ENCODE measurements at regions not wholly inside any gene's neighbourhood (a gene's known extent, or its start where the extent isn't known, plus 50 kb on each side); places are given as distances from the start of the nearest gene placed in this dataset.

DNA sequence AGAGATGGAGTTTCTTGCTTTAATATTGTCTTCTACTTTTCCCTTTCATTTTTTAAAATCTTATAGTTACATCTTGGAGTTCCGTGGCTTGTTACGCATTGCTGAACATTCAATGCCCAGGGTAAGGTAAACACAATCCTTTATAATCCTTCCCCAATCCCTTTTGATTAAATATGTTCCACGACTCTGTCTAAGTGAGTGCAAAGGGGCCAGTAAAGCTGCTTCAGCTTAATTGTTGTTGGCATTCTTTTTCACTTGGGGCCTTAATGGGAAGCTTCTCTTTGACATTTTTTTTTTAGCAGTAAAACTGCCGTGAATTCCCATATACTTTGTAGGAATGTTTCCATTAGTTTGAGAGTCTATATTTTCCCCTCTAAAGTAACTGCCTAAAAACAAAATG, 1028.1 kb downstream of the C4orf33 start:
- POLR2A ChIA-PET: no interaction called here
- CTCF ChIA-PET: no interaction called here
- TF ChIP-seq CTBP1 (IDR thresholded peaks at IDR 0.05; ENCODE audit: borderline replicate concordance) (no peak), TARDBP (IDR thresholded peaks at IDR 0.05) (no peak), ZNF384 (IDR thresholded peaks at IDR 0.05) (no peak), FOXA1 (IDR thresholded peaks at IDR 0.05) (no peak), FOXM1 (IDR thresholded peaks at IDR 0.05; ENCODE audit: borderline replicate concordance) (no peak), L3MBTL2 (conservative IDR thresholded peaks at IDR 0.05) (no peak), FOXK2 (IDR thresholded peaks at IDR 0.05) (no peak), BHLHE40 (IDR thresholded peaks at IDR 0.05; ENCODE audit: borderline replicate concordance) (no peak), SP1 (IDR thresholded peaks at IDR 0.05) (no peak), LEF1 (IDR thresholded peaks at IDR 0.05; ENCODE audit: borderline replicate concordance) (no peak), NFRKB (IDR thresholded peaks at IDR 0.05) (no peak)
- TF ChIP-seq, protein P1, sequence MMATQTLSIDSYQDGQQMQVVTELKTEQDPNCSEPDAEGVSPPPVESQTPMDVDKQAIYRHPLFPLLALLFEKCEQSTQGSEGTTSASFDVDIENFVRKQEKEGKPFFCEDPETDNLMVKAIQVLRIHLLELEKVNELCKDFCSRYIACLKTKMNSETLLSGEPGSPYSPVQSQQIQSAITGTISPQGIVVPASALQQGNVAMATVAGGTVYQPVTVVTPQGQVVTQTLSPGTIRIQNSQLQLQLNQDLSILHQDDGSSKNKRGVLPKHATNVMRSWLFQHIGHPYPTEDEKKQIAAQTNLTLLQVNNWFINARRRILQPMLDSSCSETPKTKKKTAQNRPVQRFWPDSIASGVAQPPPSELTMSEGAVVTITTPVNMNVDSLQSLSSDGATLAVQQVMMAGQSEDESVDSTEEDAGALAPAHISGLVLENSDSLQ (IDR thresholded peaks at IDR 0.05): no peak
- no peak for DNase-seq (ENCODE audit: extremely low spot score)

DNA sequence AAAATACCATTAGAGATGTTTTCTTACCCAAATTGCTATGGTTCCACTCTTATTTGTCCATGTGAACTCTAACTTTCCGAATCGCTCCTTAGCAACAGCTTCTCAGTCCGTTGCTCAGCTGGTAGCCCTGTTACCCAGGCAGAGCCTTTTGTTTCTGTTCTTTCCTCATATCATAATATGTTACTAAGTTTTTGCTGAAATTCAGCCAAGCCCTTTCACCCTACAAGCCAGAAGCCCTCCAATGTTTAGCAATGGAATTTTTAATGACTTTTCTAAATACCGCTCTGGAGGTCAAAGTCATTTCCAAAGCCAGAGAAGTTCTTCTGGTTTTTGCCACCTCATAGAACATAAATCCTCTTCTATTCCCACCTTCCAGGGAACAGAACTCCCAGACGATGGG, 1029.5 kb downstream of the C4orf33 start:
- DNase-seq (ENCODE audit: extremely low spot score): no peak
- ChIA-PET POLR2A (no interaction called here), CTCF (interaction anchor here (0.7 kb wide), 1 partner anchor 1222 kb away, joined by 3 read pairs; no protein-coding TSS in a partner anchor)

DNA sequence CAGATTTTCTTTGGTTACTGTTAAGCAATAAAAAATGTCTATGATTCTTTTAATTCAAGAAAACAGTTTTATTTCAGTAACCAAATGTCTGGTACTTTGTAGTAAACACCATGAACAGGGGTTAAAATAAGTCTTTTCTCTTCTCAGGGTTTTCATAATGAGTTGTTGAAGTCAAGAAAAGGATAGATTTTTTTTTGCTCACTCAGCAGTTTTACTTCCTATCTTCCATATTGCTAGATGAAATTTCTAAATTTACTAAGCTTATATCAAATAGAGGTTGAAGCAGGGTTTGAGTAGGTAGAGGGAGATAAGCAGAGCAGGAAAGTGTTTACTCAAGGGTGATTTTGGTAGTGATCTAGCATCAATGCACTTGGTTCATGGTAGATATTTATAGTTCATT, 1031.3 kb downstream of the C4orf33 start:
- ChIA-PET CTCF (no interaction called here), POLR2A (no interaction called here)
- TF ChIP-seq ARNT (IDR thresholded peaks at IDR 0.05): no peak
- TF ChIP-seq L3MBTL2 (conservative IDR thresholded peaks at IDR 0.05): no peak
- no peak for TF ChIP-seq LEF1 (IDR thresholded peaks at IDR 0.05; ENCODE audit: borderline replicate concordance)
- no peak for TF ChIP-seq TARDBP (IDR thresholded peaks at IDR 0.05)
- no peak for TF ChIP-seq BHLHE40 (IDR thresholded peaks at IDR 0.05; ENCODE audit: borderline replicate concordance)
- TF ChIP-seq FOXA1 (IDR thresholded peaks at IDR 0.05): no peak
- no peak for TF ChIP-seq SUZ12 (IDR thresholded peaks at IDR 0.05)
- TF ChIP-seq FOXK2 (IDR thresholded peaks at IDR 0.05): no peak
- TF ChIP-seq HDGF (IDR thresholded peaks at IDR 0.05; ENCODE audit: borderline replicate concordance): no peak
- TF ChIP-seq ZNF384 (IDR thresholded peaks at IDR 0.05): no peak
- no peak for TF ChIP-seq NFRKB (IDR thresholded peaks at IDR 0.05)
- no peak for TF ChIP-seq FOXM1 (IDR thresholded peaks at IDR 0.05; ENCODE audit: borderline replicate concordance)
- TF ChIP-seq ELF4 (IDR thresholded peaks at IDR 0.05): no peak
- TF ChIP-seq, protein P1 (IDR thresholded peaks at IDR 0.05): no peak
- TF ChIP-seq CTBP1 (IDR thresholded peaks at IDR 0.05; ENCODE audit: borderline replicate concordance): no peak
- no peak for TF ChIP-seq SP1 (IDR thresholded peaks at IDR 0.05)
- DNase-seq (ENCODE audit: extremely low spot score): no peak

More for the DNA sequence above, 1029.5 kb downstream of the C4orf33 start:
- TF ChIP-seq SP1 (IDR thresholded peaks at IDR 0.05): no peak
- no peak for TF ChIP-seq ELF4 (IDR thresholded peaks at IDR 0.05)
- TF ChIP-seq FOXM1 (IDR thresholded peaks at IDR 0.05; ENCODE audit: borderline replicate concordance): no peak
- TF ChIP-seq, protein P1 (IDR thresholded peaks at IDR 0.05): no peak
- TF ChIP-seq FOXA1 (IDR thresholded peaks at IDR 0.05): no peak

DNA sequence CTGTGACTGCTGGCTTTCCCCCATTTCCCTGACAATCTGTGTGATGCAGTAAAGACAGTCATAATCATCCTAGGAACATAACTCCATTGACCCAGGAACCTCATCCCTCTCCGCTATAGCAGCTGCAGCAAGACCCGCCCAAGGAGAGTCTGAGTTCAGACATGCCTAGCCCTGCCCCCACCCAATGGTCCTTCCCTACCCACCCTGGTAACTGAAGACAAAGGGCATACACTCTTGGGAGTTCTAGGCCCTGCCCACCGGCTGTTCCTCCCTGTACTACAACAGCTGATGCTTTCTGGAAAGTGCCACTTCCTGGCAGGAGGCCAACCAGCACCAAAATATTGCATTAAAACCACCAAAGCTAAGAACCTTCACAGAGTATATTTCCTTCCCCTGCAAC, 1035.6 kb downstream of the C4orf33 start:
- POLR2A ChIA-PET: no interaction called here
- TF ChIP-seq CTBP1 (IDR thresholded peaks at IDR 0.05; ENCODE audit: borderline replicate concordance) (no peak), FOXM1 (IDR thresholded peaks at IDR 0.05; ENCODE audit: borderline replicate concordance) (no peak), ELF4 (IDR thresholded peaks at IDR 0.05) (no peak), ZNF384 (IDR thresholded peaks at IDR 0.05) (no peak), BHLHE40 (IDR thresholded peaks at IDR 0.05; ENCODE audit: borderline replicate concordance) (no peak), FOXA1 (IDR thresholded peaks at IDR 0.05) (no peak), LEF1 (IDR thresholded peaks at IDR 0.05; ENCODE audit: borderline replicate concordance) (no peak), TARDBP (IDR thresholded peaks at IDR 0.05) (no peak), FOXK2 (IDR thresholded peaks at IDR 0.05) (no peak), HDGF (IDR thresholded peaks at IDR 0.05; ENCODE audit: borderline replicate concordance) (no peak)
- TF ChIP-seq, protein P1 (IDR thresholded peaks at IDR 0.05): no peak
- DNase-seq (ENCODE audit: extremely low spot score): no peak

DNA sequence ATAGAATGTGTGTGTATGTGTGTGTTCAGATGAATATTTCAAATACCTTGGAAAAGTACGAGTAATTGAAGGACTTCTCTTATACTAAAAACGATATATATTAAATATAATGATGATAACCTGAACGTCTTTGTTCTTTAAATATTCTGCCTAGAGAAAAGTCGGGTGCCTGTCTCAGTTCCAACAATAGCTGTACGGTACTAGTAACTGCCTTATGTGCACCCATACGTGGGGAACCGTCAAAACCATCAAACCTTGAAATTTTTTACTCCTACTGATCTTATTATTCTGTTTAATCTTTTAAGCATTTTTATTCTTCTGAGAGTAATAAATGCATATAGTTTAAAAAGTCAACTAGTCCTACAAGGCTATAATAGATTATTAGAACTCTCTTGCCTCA, 1045.7 kb downstream of the C4orf33 start:
- CTCF ChIA-PET: no interaction called here
- POLR2A ChIA-PET: no interaction called here
- TF ChIP-seq ZNF384 (IDR thresholded peaks at IDR 0.05) (no peak), BHLHE40 (IDR thresholded peaks at IDR 0.05; ENCODE audit: borderline replicate concordance) (no peak), NFRKB (IDR thresholded peaks at IDR 0.05) (no peak), HDGF (IDR thresholded peaks at IDR 0.05; ENCODE audit: borderline replicate concordance) (no peak), SUZ12 (IDR thresholded peaks at IDR 0.05) (no peak), L3MBTL2 (conservative IDR thresholded peaks at IDR 0.05) (no peak), TARDBP (IDR thresholded peaks at IDR 0.05) (no peak), SP1 (IDR thresholded peaks at IDR 0.05) (no peak)
- no peak for DNase-seq (ENCODE audit: extremely low spot score)

More for the DNA sequence above, 1035.6 kb downstream of the C4orf33 start:
- CTCF ChIA-PET: no interaction called here

DNA sequence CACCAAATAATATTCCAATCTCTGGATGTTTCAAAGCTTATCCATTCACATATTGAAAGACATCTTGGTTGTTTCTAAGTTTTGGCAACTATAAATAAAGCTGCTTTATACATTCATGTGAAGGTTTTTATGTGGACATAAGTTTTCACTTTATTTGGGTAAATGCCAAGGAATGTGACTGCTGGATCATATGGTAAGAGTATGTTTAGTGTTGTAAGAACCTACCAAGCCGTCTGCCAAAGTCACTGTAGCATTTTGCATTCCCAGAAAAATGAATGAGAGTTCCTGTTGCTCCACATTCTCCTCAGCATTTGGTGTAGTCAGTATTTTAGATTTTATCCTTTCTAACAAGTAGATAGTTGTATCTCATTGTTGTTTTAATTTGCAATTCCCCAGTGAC, 1047.7 kb downstream of the C4orf33 start:
- DNase-seq (ENCODE audit: extremely low spot score): no peak

More for the DNA sequence above, 1047.7 kb downstream of the C4orf33 start:
- no peak for TF ChIP-seq ZNF384 (IDR thresholded peaks at IDR 0.05)
- no peak for TF ChIP-seq L3MBTL2 (conservative IDR thresholded peaks at IDR 0.05)
- TF ChIP-seq, protein P1 (IDR thresholded peaks at IDR 0.05): no peak
- no peak for TF ChIP-seq SP1 (IDR thresholded peaks at IDR 0.05)
- TF ChIP-seq LEF1 (IDR thresholded peaks at IDR 0.05; ENCODE audit: borderline replicate concordance): no peak
- no peak for TF ChIP-seq FOXK2 (IDR thresholded peaks at IDR 0.05)
- no peak for TF ChIP-seq TARDBP (IDR thresholded peaks at IDR 0.05)
- no peak for TF ChIP-seq SUZ12 (IDR thresholded peaks at IDR 0.05)
- no peak for TF ChIP-seq NFRKB (IDR thresholded peaks at IDR 0.05)
- TF ChIP-seq BHLHE40 (IDR thresholded peaks at IDR 0.05; ENCODE audit: borderline replicate concordance): no peak
- no peak for TF ChIP-seq CTBP1 (IDR thresholded peaks at IDR 0.05; ENCODE audit: borderline replicate concordance)
- no peak for TF ChIP-seq ARNT (IDR thresholded peaks at IDR 0.05)
- TF ChIP-seq FOXA1 (IDR thresholded peaks at IDR 0.05): no peak
- TF ChIP-seq HDGF (IDR thresholded peaks at IDR 0.05; ENCODE audit: borderline replicate concordance): no peak
- TF ChIP-seq FOXM1 (IDR thresholded peaks at IDR 0.05; ENCODE audit: borderline replicate concordance): no peak
- TF ChIP-seq ELF4 (IDR thresholded peaks at IDR 0.05): no peak
- POLR2A ChIA-PET: no interaction called here
- CTCF ChIA-PET: no interaction called here

Measured in HEK293T (cell line).